H9 (cell line): ENCODE measurements at regions not wholly inside any gene's neighbourhood (a gene's known extent, or its start where the extent isn't known, plus 50 kb on each side); places are given as distances from the start of the nearest gene placed in this dataset.

Source experiments
- DNase-seq: peaks from one replicate; pipeline ENCODE4 v3.0.0-alpha.2; 2017
- H2AFZ ChIP-seq: one replicate; pipeline ENCODE4 v1.6.1; 2013; ENCODE audit warnings: mild to moderate bottlenecking, low read length, control low read depth, moderate library complexity
- H2AK5ac ChIP-seq: 2 replicates; pipeline ENCODE4 v1.6.1; 2013; ENCODE audit warnings: low read length, control low read depth, mixed read lengths; ENCODE audit not compliant: insufficient read length
- H2BK120ac ChIP-seq: one replicate; pipeline ENCODE4 v1.6.1; 2013; ENCODE audit warnings: low read depth, mild to moderate bottlenecking, low read length, control low read depth, inconsistent platforms; ENCODE audit not compliant: poor library complexity, severe bottlenecking
- H2BK12ac ChIP-seq: 2 replicates; pipeline ENCODE4 v1.6.1; 2013; ENCODE audit warnings: low read length, control low read depth, mixed read lengths, low read depth; ENCODE audit not compliant: insufficient read length
- H2BK15ac ChIP-seq: 2 replicates; pipeline ENCODE4 v1.6.1; 2013; ENCODE audit warnings: low read depth, low read length, control low read depth
- H2BK20ac ChIP-seq: one replicate; pipeline ENCODE4 v1.6.1; 2013; ENCODE audit warnings: low read depth, mild to moderate bottlenecking, low read length, control low read depth, inconsistent platforms; ENCODE audit not compliant: poor library complexity, severe bottlenecking
- H2BK5ac ChIP-seq: 2 replicates; pipeline ENCODE4 v1.6.1; 2013; ENCODE audit warnings: low read length, control low read depth, mixed read lengths; ENCODE audit not compliant: insufficient read length
- H3K14ac ChIP-seq: 2 replicates; pipeline ENCODE4 v1.6.1; 2013; ENCODE audit warnings: low read length, control low read depth; ENCODE audit not compliant: insufficient read depth
- H3K18ac ChIP-seq: 2 replicates; pipeline ENCODE4 v1.6.1; 2013; ENCODE audit warnings: low read depth, mild to moderate bottlenecking, mixed read lengths, low read length, control low read depth; ENCODE audit not compliant: insufficient read length
- H3K23ac ChIP-seq: 2 replicates; pipeline ENCODE4 v1.6.1; 2013; ENCODE audit warnings: low read length, control low read depth, mixed read lengths, low read depth; ENCODE audit not compliant: insufficient read length
- H3K23me2 ChIP-seq: 2 replicates; pipeline ENCODE4 v1.6.1; 2013; ENCODE audit warnings: low read depth, mild to moderate bottlenecking, mixed read lengths, low read length, control low read depth; ENCODE audit not compliant: insufficient read length, poor library complexity, severe bottlenecking
- H3K27ac ChIP-seq: 2 replicates; pipeline ENCODE4 v1.5.1; 2013; ENCODE audit warnings: low read length, control low read depth, mixed read lengths, low read depth; ENCODE audit not compliant: insufficient read length
- H3K27me3 ChIP-seq: 2 replicates; pipeline ENCODE4 v1.6.1; 2013; ENCODE audit warnings: low read length, control low read depth, inconsistent platforms; ENCODE audit not compliant: insufficient read depth
- H3K4ac ChIP-seq: 2 replicates; pipeline ENCODE4 v1.6.1; 2013; ENCODE audit warnings: low read depth, mild to moderate bottlenecking, control low read depth, inconsistent platforms, low read length, moderate library complexity
- H3K4me1 ChIP-seq: 2 replicates; pipeline ENCODE4 v1.6.1; 2013; ENCODE audit warnings: low read length, control low read depth, inconsistent platforms; ENCODE audit not compliant: insufficient read depth
- H3K4me2 ChIP-seq: 2 replicates; pipeline ENCODE4 v1.6.1; 2013; ENCODE audit warnings: low read length, control low read depth, mixed read lengths; ENCODE audit not compliant: insufficient read length, insufficient read depth
- H3K56ac ChIP-seq: 2 replicates; pipeline ENCODE4 v1.6.1; 2013; ENCODE audit warnings: low read depth, mild to moderate bottlenecking, mixed read lengths, low read length, control low read depth; ENCODE audit not compliant: insufficient read length
- H3K79me1 ChIP-seq: 2 replicates; pipeline ENCODE4 v1.6.1; 2013; ENCODE audit warnings: low read depth, mild to moderate bottlenecking, moderate library complexity, low read length, control low read depth, inconsistent platforms; ENCODE audit not compliant: insufficient read depth, poor library complexity, severe bottlenecking
- H3K79me2 ChIP-seq: 2 replicates; pipeline ENCODE4 v1.6.1; 2013; ENCODE audit warnings: low read length, control low read depth, inconsistent platforms; ENCODE audit not compliant: insufficient read depth
- H3K9ac ChIP-seq: 2 replicates; pipeline ENCODE4 v1.6.1; 2013; ENCODE audit warnings: low read length, control low read depth, mixed read lengths; ENCODE audit not compliant: insufficient read length; ENCODE audit errors: extremely low read depth
- H3K9me3 ChIP-seq: one replicate; pipeline ENCODE4 v1.6.1; 2013; ENCODE audit warnings: low read depth, low read length, inconsistent platforms; ENCODE audit not compliant: control insufficient read depth
- H3T11ph ChIP-seq: one replicate; pipeline ENCODE4 v1.6.1; 2013; ENCODE audit warnings: mild to moderate bottlenecking, low read length, control low read depth, inconsistent platforms
- H4K20me1 ChIP-seq: one replicate; pipeline ENCODE4 v1.6.1; 2013; ENCODE audit not compliant: control insufficient read depth, insufficient read length, insufficient read depth
- H4K5ac ChIP-seq: 2 replicates; pipeline ENCODE4 v1.6.1; 2013; ENCODE audit warnings: low read depth, mild to moderate bottlenecking, mixed read lengths, low read length, control low read depth; ENCODE audit not compliant: insufficient read length
- H4K8ac ChIP-seq: replicated peaks from 2 replicates; pipeline ENCODE4 v1.6.1; 2013; ENCODE audit warnings: low read length, control low read depth, mixed read lengths, low read depth; ENCODE audit not compliant: insufficient read length
- H4K91ac ChIP-seq: 2 replicates; pipeline ENCODE4 v1.6.1; 2013; ENCODE audit warnings: low read depth, mild to moderate bottlenecking, moderate library complexity, mixed read lengths, low read length, control low read depth; ENCODE audit not compliant: insufficient read length
- H3K27ac Mint-ChIP-seq, 3 experiments: 2 replicates in 2 of 3; 3 replicates in 1 of 3; pipeline ENCODE4 v1.8.0; 2020 to 2021; ENCODE audit warnings: mixed read lengths in 3 of 3, mild to moderate bottlenecking in 1 of 3, moderate library complexity in 1 of 3
- H3K27me3 Mint-ChIP-seq: 2 replicates; pipeline ENCODE4 v1.8.0; 2021; ENCODE audit warnings: low read depth, mild to moderate bottlenecking, moderate library complexity, mixed read lengths
- H3K36me3 Mint-ChIP-seq, 3 experiments: 2 replicates in 2 of 3; 3 replicates in 1 of 3; pipeline ENCODE4 v1.8.0; 2020 to 2021; ENCODE audit warnings: low read depth in 3 of 3, mixed read lengths in 3 of 3; ENCODE audit not compliant: insufficient read depth in 1 of 3
- H3K4me1 Mint-ChIP-seq, 2 experiments: 2 replicates each; pipeline ENCODE4 v1.8.0; 2020; ENCODE audit warnings: mixed read lengths in 2 of 2
- H3K4me3 Mint-ChIP-seq, 2 experiments: 2 replicates in 1 of 2; 3 replicates in 1 of 2; pipeline ENCODE4 v1.8.0; 2020 to 2021; ENCODE audit warnings: mild to moderate bottlenecking in 2 of 2, mixed read lengths in 2 of 2, moderate library complexity in 1 of 2
- H3K9me3 Mint-ChIP-seq, 2 experiments: 2 replicates in 1 of 2; 3 replicates in 1 of 2; pipeline ENCODE4 v1.8.0; 2020; ENCODE audit warnings: mild to moderate bottlenecking in 2 of 2, mixed read lengths in 2 of 2, moderate library complexity in 1 of 2
- WGBS: extraction: QIAGEN DNeasy Blood & Tissue Kit; methylation state at CpG from one replicate; pipeline ENCODE4 v1.1.7; 2013; ENCODE audit warnings: missing lambda C conversion rate, low lambda C conversion rate, mixed read lengths; ENCODE audit not compliant: insufficient read length; ENCODE audit errors: extremely low coverage; 5-methylcytosine and 5-hydroxymethylcytosine counted together
- TF ChIP-seq, protein P1 (sequence below): fragments of 200-600 bp; sonication (generic); conservative IDR thresholded peaks from 3 replicates; pipeline ENCODE4 v1.8.0; 2021; ENCODE audit warnings: antibody characterized with exemption, mild to moderate bottlenecking

DNA sequence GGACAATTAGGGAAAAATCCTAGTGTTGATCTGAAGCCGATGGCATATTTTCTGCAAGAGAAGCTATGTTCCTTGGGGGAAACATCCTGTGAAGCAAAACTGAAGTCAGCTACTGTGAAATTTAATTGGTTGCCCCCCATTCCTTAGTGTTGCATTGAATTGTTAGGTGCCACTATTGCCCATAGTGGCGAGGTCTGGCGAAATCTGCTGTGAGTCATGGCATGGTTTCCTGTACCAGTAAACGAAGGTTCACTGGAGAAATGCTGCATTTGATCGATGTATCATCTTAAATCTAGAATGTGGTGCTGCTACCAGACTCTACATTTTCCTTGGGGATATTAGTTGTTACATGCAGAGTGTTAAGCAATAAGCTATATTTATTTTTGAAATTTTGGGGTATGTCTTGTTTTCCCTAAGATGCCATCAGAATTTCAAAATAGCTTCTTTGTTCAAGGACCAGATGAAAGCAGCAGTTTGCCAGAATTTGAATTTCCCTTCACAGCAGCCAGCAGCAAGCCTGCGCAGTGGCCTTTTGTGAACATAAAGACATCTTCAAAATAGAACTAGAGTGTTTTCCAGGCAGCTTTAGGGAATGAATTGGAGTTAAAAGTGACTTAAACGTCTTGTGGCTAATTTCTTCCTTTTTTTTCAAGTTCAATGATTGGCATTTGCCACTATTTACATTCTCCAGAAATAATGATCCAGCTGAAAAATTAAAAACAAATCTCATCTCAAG, 348.6 kb upstream of the COBL start:
- no CpG with 5 or more reads among the region's 7 CpGs for WGBS
- H3K4me1 Mint-ChIP-seq, result peaks cover 7 to 20% of the 10 kb centered on the region in 2 experiments; a peak in 3 of 4 replicates
- no peaks in the 10 kb centered on the region for H3K79me2 ChIP-seq
- no peak overlapping the region for H2AFZ ChIP-seq
- H4K5ac ChIP-seq, result no peak overlapping the region
- H2BK120ac ChIP-seq, result no peak overlapping the region
- H2BK15ac ChIP-seq, result no peak overlapping the region
- H2BK12ac ChIP-seq, result no peak overlapping the region
- no peak overlapping the region for H3K18ac ChIP-seq
- no peaks in the 10 kb centered on the region for H3K79me1 ChIP-seq
- H3K27ac Mint-ChIP-seq, result 0 out of 7 replicates have a peak overlapping the region, but pooled peaks of 1 of the 3 experiments have one; percentile 3
- no peak overlapping the region for H2AK5ac ChIP-seq
- H2BK20ac ChIP-seq, result no peak overlapping the region
- no peak overlapping the region for H3K9ac ChIP-seq
- no peaks in the 10 kb centered on the region for H3K23me2 ChIP-seq
- H4K91ac ChIP-seq, result no peak overlapping the region
- no peaks in the 10 kb centered on the region for H3K27me3 ChIP-seq
- no peak overlapping the region for H3K4me3 Mint-ChIP-seq
- no peaks in the 10 kb centered on the region; the same call in none of the 2 replicates for H3K4me1 ChIP-seq
- H3K14ac ChIP-seq, result no peak overlapping the region
- H4K8ac ChIP-seq, result no peak overlapping the region
- H3T11ph ChIP-seq, result no peak overlapping the region
- no peak overlapping the region for H3K27ac ChIP-seq
- H3K36me3 Mint-ChIP-seq, result no peaks in the 10 kb centered on the region
- H3K4me2 ChIP-seq, result no peak overlapping the region
- H3K27me3 Mint-ChIP-seq, result no peaks in the 10 kb centered on the region
- H3K23ac ChIP-seq, result no peak overlapping the region
- TF ChIP-seq, protein P1, sequence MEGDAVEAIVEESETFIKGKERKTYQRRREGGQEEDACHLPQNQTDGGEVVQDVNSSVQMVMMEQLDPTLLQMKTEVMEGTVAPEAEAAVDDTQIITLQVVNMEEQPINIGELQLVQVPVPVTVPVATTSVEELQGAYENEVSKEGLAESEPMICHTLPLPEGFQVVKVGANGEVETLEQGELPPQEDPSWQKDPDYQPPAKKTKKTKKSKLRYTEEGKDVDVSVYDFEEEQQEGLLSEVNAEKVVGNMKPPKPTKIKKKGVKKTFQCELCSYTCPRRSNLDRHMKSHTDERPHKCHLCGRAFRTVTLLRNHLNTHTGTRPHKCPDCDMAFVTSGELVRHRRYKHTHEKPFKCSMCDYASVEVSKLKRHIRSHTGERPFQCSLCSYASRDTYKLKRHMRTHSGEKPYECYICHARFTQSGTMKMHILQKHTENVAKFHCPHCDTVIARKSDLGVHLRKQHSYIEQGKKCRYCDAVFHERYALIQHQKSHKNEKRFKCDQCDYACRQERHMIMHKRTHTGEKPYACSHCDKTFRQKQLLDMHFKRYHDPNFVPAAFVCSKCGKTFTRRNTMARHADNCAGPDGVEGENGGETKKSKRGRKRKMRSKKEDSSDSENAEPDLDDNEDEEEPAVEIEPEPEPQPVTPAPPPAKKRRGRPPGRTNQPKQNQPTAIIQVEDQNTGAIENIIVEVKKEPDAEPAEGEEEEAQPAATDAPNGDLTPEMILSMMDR, result no peak
- no peaks in the 10 kb centered on the region for H3K9me3 Mint-ChIP-seq
- no peak overlapping the region for H3K4ac ChIP-seq
- no peaks in the 10 kb centered on the region for H4K20me1 ChIP-seq
- no peak overlapping the region for H2BK5ac ChIP-seq
- no peaks in the 10 kb centered on the region for H3K9me3 ChIP-seq
- no peak for DNase-seq
- no peak overlapping the region for H3K56ac ChIP-seq
